Right lobe of liver (tissue), 6 donors: ENCODE measurements at regions not wholly inside any gene's neighbourhood (a gene's known extent, or its start where the extent isn't known, plus 50 kb on each side); places are given as distances from the start of the nearest gene placed in this dataset.
"Not testable (repeated sequence)": the region's sequence is repeated elsewhere in the genome, so short reads cannot be mapped to it uniquely, and the experiment has no call there.

Experiments
- ATAC-seq, 4 donors: fragments of 200-7000 bp; cut with Tn5 transposase; one replicate each; pipeline ENCODE4 v1.9.1; 2020; ENCODE audit warnings: mild to moderate bottlenecking in 4 of 4, moderate library complexity in 4 of 4
- DNase-seq, 3 donors: peaks; one replicate each; pipeline ENCODE4 v3.0.0-alpha.2; 2020
- H3K27ac ChIP-seq, 3 donors: fragments of 200-600 bp; one replicate each; pipeline ENCODE4 v1.8.0; 2022
- H3K27me3 ChIP-seq, 2 donors: fragments of 200-600 bp; one replicate each; pipeline ENCODE4 v1.8.0; 2022
- H3K36me3 ChIP-seq, 4 donors: fragments of 200-600 bp; sonication (generic) in 1 of 4; one replicate each; pipeline versions ENCODE4 v1.5.1 to v1.8.0; 2017 to 2022; ENCODE audit warnings: control low read depth in 1 of 4
- H3K4me1 ChIP-seq, 4 donors: fragments of 200-600 bp; sonication (generic) in 1 of 4; one replicate each; pipeline versions ENCODE4 v1.5.1 to v1.8.0; 2017 to 2022; ENCODE audit warnings: control low read depth in 1 of 4
- H3K4me3 ChIP-seq, 3 donors: fragments of 200-600 bp; one replicate each; pipeline ENCODE4 v1.8.0; 2022
- H3K9me3 ChIP-seq, 4 donors: fragments of 200-600 bp; sonication (generic) in 1 of 4; one replicate each; pipeline versions ENCODE4 v1.5.1 to v1.8.0; 2017 to 2022; ENCODE audit warnings: control low read depth in 1 of 4
- POLR2A ChIP-seq: fragments of 450-650 bp; IDR thresholded peaks from one replicate; pipeline ENCODE4 v1.6.1; 2017; ENCODE audit warnings: antibody characterized with exemption, mild to moderate bottlenecking
- WGBS: methylation state at CpG from one replicate; pipeline ENCODE4 v1.1.6; 2018; ENCODE audit warnings: low coverage, low lambda C conversion rate; ENCODE audit not compliant: insufficient coverage; ENCODE audit errors: missing lambda C conversion rate; 5-methylcytosine and 5-hydroxymethylcytosine counted together
- intact Hi-C, 2 donors: fragments of 100-400 bp; cut with DNase I; formaldehyde crosslinking; loops; one replicate each; pipeline versions ENCODE4 v1.11.2 to v1.14.1; 2022
- donor health status: DM: no; HTN: yes; CAD: no.
- donor health status: DM: no; HTN: no; CAD: no.
- donor health status: DM: no; HTN: no; CAD: no.
- donor health status: DM: no; HTN: yes; CAD: no.
- donor health status: DM: no; HTN: yes; CAD: no.

- H3K27me3 ChIP-seq, DNase-seq, H3K9me3 ChIP-seq, H3K27ac ChIP-seq, H3K4me3 ChIP-seq, H3K36me3 ChIP-seq, H3K4me1 ChIP-seq, intact Hi-C loops: not testable (repeated sequence)
- WGBS = 81% methylated on average over 3 of the region's 17 CpGs
- ATAC-seq = peak in 1 of 4 donors; percentile 28
These were observed 135.6 kb upstream of the PTPN20 start for GRCh38 chr10:46775668-46776059.

DNA sequence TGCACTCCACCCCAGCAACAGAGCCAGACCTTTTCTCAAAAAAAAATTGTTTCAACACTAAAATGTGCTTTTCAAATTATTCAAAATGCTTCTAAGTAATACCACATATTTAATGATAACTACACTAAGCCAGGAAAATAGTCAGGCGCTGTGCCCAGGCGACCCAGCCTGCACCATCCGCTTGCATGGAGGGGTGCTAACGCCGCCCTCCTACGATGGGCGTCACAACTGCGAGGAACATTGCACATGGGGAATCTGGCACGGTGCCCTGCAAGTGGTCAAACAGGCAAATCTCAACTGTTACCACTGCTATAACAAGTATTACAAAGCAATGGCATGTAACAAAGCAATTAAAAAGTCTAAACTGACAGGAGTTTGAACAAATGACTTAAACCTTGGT, 131.7 kb upstream of the PTPN20 start:
- H3K36me3 ChIP-seq, intact Hi-C loops, H3K9me3 ChIP-seq, H3K4me3 ChIP-seq, H3K27ac ChIP-seq, H3K27me3 ChIP-seq, H3K4me1 ChIP-seq: not testable (repeated sequence)
- DNase-seq (peak in 2 of 3 donors; percentile 37 to 70), ATAC-seq (peak in 1 of 4 donors; percentile 57)
- WGBS = 68% methylated on average over 9 of the region's 9 CpGs

DNA sequence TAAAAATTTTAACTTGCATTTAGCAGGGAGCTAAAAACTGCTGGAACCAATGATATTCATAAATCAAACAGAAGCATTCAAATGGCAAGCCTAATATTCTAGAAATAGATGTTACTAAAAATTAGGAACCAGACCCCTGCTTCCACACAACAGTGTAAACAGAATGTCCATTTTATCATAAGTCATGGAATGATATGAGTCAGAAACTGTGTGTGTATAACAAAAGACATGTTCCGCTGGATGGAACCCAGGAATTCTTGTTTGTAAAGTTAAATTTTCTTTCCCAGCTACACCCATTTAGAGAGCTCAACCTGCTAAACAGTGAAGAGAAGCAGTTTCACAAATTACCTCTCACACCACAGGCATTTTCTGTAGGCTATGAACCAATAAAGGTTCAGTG, 131.1 kb upstream of the PTPN20 start:
- DNase-seq, intact Hi-C loops, H3K9me3 ChIP-seq, H3K27me3 ChIP-seq, H3K27ac ChIP-seq, H3K36me3 ChIP-seq, H3K4me3 ChIP-seq, H3K4me1 ChIP-seq: not testable (repeated sequence)
- WGBS = 88% methylated on average over 1 of the region's 1 CpG
- peak in 1 of 4 donors; percentile 2 for ATAC-seq

DNA sequence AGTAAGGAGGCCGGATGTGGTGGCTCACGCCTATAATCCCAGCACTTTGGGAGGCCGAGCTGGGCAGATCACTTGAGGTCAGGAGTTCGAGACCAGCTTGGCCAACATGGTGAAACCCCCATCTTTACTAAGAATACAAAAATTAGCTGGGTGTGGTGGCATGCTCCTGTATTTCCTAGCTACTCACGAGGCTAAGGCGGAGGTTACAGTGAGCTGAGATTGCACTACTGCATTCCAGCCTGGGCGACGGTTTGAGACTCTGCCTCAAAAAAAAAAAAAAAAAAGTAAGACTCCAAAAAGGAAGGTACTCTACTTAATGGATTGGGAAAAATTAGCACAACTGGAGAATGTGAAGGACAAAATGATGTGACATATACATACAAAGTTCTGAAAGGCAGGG, 130.2 kb upstream of the PTPN20 start:
- ATAC-seq, H3K4me3 ChIP-seq, H3K4me1 ChIP-seq, H3K27me3 ChIP-seq, H3K9me3 ChIP-seq, H3K36me3 ChIP-seq, intact Hi-C loops, H3K27ac ChIP-seq, DNase-seq: not testable (repeated sequence)
- WGBS = 94% methylated on average over 6 of the region's 8 CpGs

DNA sequence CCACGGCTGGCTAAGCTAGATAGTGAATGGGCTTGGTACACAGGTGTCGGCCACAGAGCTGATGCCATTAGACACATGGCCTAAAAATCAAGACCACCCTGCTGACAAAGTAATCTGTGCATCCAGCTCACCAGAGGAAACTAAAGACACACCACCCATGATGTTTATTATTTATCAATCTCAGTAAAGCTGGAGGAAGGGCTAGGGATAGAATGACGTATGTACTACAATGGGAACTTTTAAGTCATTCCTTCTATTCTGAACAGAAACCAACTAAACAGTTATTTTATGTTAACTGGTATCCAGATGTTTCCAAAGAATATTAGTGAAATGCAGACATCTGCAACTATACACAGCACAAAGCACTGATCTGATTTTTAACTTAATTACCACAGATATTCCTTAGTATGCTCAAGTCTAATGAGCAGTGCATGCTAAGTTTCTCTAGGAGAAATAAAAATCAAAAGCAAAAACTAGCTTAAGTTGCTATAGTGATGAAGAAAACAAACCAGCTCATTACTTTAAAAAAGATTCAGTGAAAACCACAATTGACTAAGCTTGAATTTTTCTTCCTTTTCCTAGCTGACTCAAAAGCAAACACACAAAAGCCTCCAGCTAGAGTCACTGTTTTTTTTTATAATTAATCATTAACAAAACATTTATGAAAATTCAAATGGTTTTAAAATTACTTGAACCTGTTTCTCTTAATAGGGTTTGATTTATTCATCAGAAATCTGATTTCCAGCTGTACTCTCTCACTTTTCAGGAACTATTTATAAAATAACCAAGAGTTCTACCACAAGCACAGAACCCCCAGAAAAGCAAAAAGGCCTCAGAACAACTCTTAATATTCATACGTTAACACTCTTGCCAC, 129.0 kb upstream of the PTPN20 start:
- H3K36me3 ChIP-seq, intact Hi-C loops, H3K4me3 ChIP-seq, DNase-seq, H3K27me3 ChIP-seq, H3K4me1 ChIP-seq, H3K9me3 ChIP-seq: not testable (repeated sequence)
- WGBS = 54% methylated on average over 4 of the region's 4 CpGs
- peak in 1 of 4 donors; percentile 5 for ATAC-seq
- H3K27ac ChIP-seq = peak overlapping the region in 2 of 3 donors; percentile 28 to 43

DNA sequence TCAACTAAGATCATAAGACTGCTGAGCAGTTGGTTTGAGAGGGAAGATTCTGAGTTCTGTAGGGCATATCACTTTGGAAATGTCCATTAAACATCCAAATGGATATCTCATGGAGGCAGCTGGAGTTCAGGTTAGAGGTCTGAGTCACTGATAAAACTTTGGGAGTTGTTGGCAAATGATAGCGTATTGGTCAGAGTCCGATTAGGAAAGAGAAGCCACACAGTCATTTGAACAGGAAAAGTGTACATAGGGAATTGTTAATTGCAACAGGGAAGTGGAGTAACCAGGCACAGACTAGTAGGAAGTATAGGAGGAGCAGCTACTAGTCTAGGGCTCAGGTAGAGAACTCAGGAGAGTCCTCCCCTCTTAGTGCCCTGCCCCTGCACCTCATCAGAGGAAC, 126.6 kb upstream of the PTPN20 start:
- DNase-seq, H3K36me3 ChIP-seq, H3K4me3 ChIP-seq, H3K4me1 ChIP-seq, H3K27me3 ChIP-seq, intact Hi-C loops, H3K9me3 ChIP-seq: not testable (repeated sequence)
- peak overlapping the region in 1 of 3 donors; percentile 53 for H3K27ac ChIP-seq
- peak; percentile 73 to 78 (median 74) for ATAC-seq
- WGBS = 9% methylated on average over 2 of the region's 2 CpGs

DNA sequence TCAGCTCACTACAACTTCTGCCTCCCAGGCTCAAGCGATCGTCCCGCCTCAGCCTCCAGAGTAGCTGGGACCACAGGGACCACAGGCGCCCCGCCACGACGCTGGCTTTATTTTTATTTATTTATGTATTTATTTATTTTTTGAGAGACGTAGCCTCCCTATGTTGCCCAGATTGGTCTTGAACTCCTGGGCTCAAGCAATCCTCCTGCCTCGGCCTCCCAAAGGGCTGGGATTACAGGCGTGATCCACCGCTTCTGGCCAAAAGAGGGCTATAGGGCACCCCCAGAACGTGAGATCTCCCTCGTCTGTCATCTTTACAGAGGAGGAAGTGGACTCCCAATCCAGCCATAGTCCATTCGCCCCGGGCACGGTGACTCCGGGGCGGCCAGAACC, 125.1 kb upstream of the PTPN20 start:
- 55% methylated on average over 11 of the region's 18 CpGs for WGBS
- peak overlapping the region; percentile 61 to 68 (median 65) for H3K4me3 ChIP-seq
- peak in 1 of 3 donors; percentile 31 for DNase-seq
- H3K36me3 ChIP-seq, H3K9me3 ChIP-seq, H3K4me1 ChIP-seq, H3K27me3 ChIP-seq, ATAC-seq, intact Hi-C loops: not testable (repeated sequence)
- H3K27ac ChIP-seq = peak overlapping the region in 2 of 3 donors; percentile 66 to 73

- Histone ChIP-seq H3K4me3 (peak overlapping the region; percentile 61 to 68 (median 65)), H3K27ac (peak overlapping the region; percentile 58 to 73 (median 66))
- H3K36me3 ChIP-seq, H3K27me3 ChIP-seq, H3K4me1 ChIP-seq, H3K9me3 ChIP-seq, intact Hi-C loops: not testable (repeated sequence)
- 0% methylated on average over 33 of the region's 62 CpGs for WGBS
- peak; percentile 67 for TF ChIP-seq POLR2A
- peak; percentile 81 to 89 (median 82) for DNase-seq
- peak; percentile 63 to 84 (median 75) for ATAC-seq
These were observed 124.5 kb upstream of the PTPN20 start for GRCh38 chr10:46786518-46787320.
